Fibroblast of skin of left biceps (primary cell): ENCODE measurements at regions not wholly inside any gene's neighbourhood (a gene's known extent, or its start where the extent isn't known, plus 50 kb on each side); places are given as distances from the start of the nearest gene placed in this dataset.

Experiments
- DNase-seq, 2 experiments: peaks; one replicate each; pipeline ENCODE4 v3.0.0-alpha.2; 2013; ENCODE audit warnings: low read depth in 2 of 2

GRCh38 chr6:22466665-22467245 lies 102.6 kb upstream of the HDGFL1 start:
- DNase-seq = no peak

- no peak for DNase-seq
These were observed 101.7 kb upstream of the HDGFL1 start for GRCh38 chr6:22467645-22468044.

- peak; percentile 10 to 25 for DNase-seq
These were observed 101.0 kb upstream of the HDGFL1 start for GRCh38 chr6:22468256-22468965.

GRCh38 chr6:22470454-22471131 lies 98.8 kb upstream of the HDGFL1 start:
- no peak for DNase-seq

- DNase-seq = no peak
These were observed 98.2 kb upstream of the HDGFL1 start for GRCh38 chr6:22471132-22471690.

- no peak for DNase-seq
These were observed 97.6 kb upstream of the HDGFL1 start for GRCh38 chr6:22471746-22472145.

GRCh38 chr6:22473991-22474682 lies 95.2 kb upstream of the HDGFL1 start:
- no peak for DNase-seq

GRCh38 chr6:22476811-22477390 lies 92.5 kb upstream of the HDGFL1 start:
- DNase-seq = no peak

GRCh38 chr6:22497276-22497675 lies 72.1 kb upstream of the HDGFL1 start:
- DNase-seq = no peak

GRCh38 chr6:22499815-22500214 lies 69.6 kb upstream of the HDGFL1 start:
- DNase-seq = no peak

- no peak for DNase-seq
These were observed 62.9 kb upstream of the HDGFL1 start for GRCh38 chr6:22506496-22506895.

GRCh38 chr6:22512686-22513427 lies 56.5 kb upstream of the HDGFL1 start:
- DNase-seq = peak; percentile 55 to 70

GRCh38 chr6:22513667-22514066 lies 55.7 kb upstream of the HDGFL1 start:
- DNase-seq = no peak

- no peak for DNase-seq
These were observed 50.1 kb upstream of the HDGFL1 start for GRCh38 chr6:22519237-22519636.
